Fibroblast of peridontal ligament (primary cell): ENCODE measurements at regions not wholly inside any gene's neighbourhood (a gene's known extent, or its start where the extent isn't known, plus 50 kb on each side); places are given as distances from the start of the nearest gene placed in this dataset.
A peak's percentile ranks its signal among the peaks of the same experiment; 100 is the strongest.
"Not testable (repeated sequence)": the region's sequence is repeated elsewhere in the genome, so short reads cannot be mapped to it uniquely, and the experiment has no call there.

ENCODE experiments used
- DNase-seq: peaks from one replicate; pipeline ENCODE4 v3.0.0-alpha.2; 2010; ENCODE audit errors: extremely low read depth

GRCh38 chr16:11414815-11415775 lies 69.8 kb downstream of the RMI2 start:
- no peak for DNase-seq

- DNase-seq: no peak
Measured at GRCh38 chr16:11416228-11417001, 71.2 kb downstream of the RMI2 start.

- no peak for DNase-seq
Measured at GRCh38 chr16:11417487-11417886, 72.2 kb downstream of the RMI2 start.

- peak; percentile 45 for DNase-seq
Measured at GRCh38 chr16:11418506-11418905, 73.2 kb downstream of the RMI2 start.

- not testable (repeated sequence) for DNase-seq
Measured at GRCh38 chr16:11420067-11420466, 74.8 kb downstream of the RMI2 start.

GRCh38 chr16:11420895-11421294 lies 75.6 kb downstream of the RMI2 start:
- DNase-seq: no peak

GRCh38 chr16:11422381-11423314 lies 77.4 kb downstream of the RMI2 start:
- DNase-seq: no peak

GRCh38 chr16:11423315-11424117 lies 78.3 kb downstream of the RMI2 start:
- DNase-seq: no peak

- no peak for DNase-seq
Measured at GRCh38 chr16:11424118-11424460, 78.8 kb downstream of the RMI2 start.

GRCh38 chr16:11425140-11425539 lies 79.9 kb downstream of the RMI2 start:
- DNase-seq: no peak

GRCh38 chr16:11428623-11428953 lies 83.3 kb downstream of the RMI2 start:
- DNase-seq: no peak

GRCh38 chr16:11429123-11429522 lies 83.9 kb downstream of the RMI2 start:
- no peak for DNase-seq

- no peak for DNase-seq
Measured at GRCh38 chr16:11429823-11430222, 84.6 kb downstream of the RMI2 start.

GRCh38 chr16:11430601-11431317 lies 85.5 kb downstream of the RMI2 start:
- no peak for DNase-seq

GRCh38 chr16:11431915-11432465 lies 86.7 kb downstream of the RMI2 start:
- DNase-seq: no peak

GRCh38 chr16:11432856-11433395 lies 87.7 kb downstream of the RMI2 start:
- DNase-seq: no peak

- DNase-seq: no peak
Measured at GRCh38 chr16:11435576-11435975, 90.3 kb downstream of the RMI2 start.

- no peak for DNase-seq
Measured at GRCh38 chr16:11437069-11437468, 91.8 kb downstream of the RMI2 start.

GRCh38 chr16:11439790-11440656 lies 94.8 kb downstream of the RMI2 start:
- no peak for DNase-seq
